ENCODE measurements at regions not wholly inside any gene's neighbourhood (a gene's known extent, or its start where the extent isn't known, plus 50 kb on each side); places are given as distances from the start of the nearest gene placed in this dataset.
"Not testable (repeated sequence)": the region's sequence is repeated elsewhere in the genome, so short reads cannot be mapped to it uniquely, and the experiment has no call there.

GRCh38 chr4:25511823-25512222 is 134.8 kb downstream of the ANAPC4 start:
- TF ChIP-seq CTCF (IDR thresholded peaks at IDR 0.05; ENCODE audit: low read depth, low read length, poor library complexity, severe bottlenecking); EZH2phosphoT487 (IDR thresholded peaks at IDR 0.05; ENCODE audit: borderline replicate concordance, low read length): not testable (repeated sequence)
